Retinal pigment epithelial cell (primary cell): ENCODE measurements at regions not wholly inside any gene's neighbourhood (a gene's known extent, or its start where the extent isn't known, plus 50 kb on each side); places are given as distances from the start of the nearest gene placed in this dataset.

ENCODE experiments used
- DNase-seq: peaks from one replicate; pipeline ENCODE4 v3.0.0-alpha.2; 2010; ENCODE audit warnings: low read depth
- H3K4me3 ChIP-seq: 2 replicates; pipeline ENCODE4 v1.5.1; 2011; ENCODE audit warnings: mild to moderate bottlenecking, low read length, control low read depth, moderate library complexity
- TF ChIP-seq, protein P1 (sequence below): conservative IDR thresholded peaks from 2 replicates; pipeline ENCODE4 v1.5.1; 2011; ENCODE audit warnings: low read depth, low read length, control low read depth, inconsistent platforms

DNA sequence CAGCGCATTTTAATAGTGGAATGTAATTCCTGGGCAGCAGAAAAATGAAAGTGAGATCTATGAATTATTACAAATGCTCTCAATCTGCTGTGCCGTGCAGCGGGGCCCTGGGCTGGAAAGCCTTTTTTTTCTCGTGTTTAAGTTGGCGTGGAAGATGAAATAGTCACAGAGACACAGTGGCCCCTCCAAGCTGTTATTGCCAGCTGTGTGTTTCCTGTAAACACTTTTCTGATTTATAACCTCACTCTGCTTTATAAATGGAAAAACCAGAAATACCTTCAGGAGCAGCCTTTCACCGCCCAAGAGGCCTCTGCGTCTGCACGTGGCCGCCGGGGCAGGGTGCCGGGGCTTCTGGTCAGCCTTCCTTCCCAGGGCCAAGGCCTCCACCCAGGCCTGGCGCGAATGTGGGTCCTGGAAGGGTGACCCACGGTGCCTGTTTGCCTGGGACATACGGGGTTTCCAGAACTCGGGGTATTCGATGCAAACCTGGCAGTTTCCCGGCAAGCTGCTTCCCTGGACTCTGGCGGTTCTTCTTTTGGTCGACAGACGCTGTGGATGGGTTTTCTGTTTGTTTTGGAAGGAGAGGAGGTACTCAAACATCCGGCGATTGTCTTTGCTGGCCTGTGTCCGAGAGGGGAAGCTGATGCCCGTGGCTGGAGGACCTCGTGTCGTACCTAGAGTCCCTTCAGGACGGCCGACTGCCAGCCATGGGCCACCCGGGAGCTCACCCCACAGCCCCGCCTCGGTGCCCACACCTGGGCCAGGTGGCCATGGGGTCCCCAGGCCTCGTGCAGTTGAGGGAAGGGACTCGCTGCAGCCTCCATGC is 256.7 kb downstream of the PARP8 start:
- no peak overlapping the region for H3K4me3 ChIP-seq
- TF ChIP-seq, protein P1, sequence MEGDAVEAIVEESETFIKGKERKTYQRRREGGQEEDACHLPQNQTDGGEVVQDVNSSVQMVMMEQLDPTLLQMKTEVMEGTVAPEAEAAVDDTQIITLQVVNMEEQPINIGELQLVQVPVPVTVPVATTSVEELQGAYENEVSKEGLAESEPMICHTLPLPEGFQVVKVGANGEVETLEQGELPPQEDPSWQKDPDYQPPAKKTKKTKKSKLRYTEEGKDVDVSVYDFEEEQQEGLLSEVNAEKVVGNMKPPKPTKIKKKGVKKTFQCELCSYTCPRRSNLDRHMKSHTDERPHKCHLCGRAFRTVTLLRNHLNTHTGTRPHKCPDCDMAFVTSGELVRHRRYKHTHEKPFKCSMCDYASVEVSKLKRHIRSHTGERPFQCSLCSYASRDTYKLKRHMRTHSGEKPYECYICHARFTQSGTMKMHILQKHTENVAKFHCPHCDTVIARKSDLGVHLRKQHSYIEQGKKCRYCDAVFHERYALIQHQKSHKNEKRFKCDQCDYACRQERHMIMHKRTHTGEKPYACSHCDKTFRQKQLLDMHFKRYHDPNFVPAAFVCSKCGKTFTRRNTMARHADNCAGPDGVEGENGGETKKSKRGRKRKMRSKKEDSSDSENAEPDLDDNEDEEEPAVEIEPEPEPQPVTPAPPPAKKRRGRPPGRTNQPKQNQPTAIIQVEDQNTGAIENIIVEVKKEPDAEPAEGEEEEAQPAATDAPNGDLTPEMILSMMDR: no peak
- no peak for DNase-seq

DNA sequence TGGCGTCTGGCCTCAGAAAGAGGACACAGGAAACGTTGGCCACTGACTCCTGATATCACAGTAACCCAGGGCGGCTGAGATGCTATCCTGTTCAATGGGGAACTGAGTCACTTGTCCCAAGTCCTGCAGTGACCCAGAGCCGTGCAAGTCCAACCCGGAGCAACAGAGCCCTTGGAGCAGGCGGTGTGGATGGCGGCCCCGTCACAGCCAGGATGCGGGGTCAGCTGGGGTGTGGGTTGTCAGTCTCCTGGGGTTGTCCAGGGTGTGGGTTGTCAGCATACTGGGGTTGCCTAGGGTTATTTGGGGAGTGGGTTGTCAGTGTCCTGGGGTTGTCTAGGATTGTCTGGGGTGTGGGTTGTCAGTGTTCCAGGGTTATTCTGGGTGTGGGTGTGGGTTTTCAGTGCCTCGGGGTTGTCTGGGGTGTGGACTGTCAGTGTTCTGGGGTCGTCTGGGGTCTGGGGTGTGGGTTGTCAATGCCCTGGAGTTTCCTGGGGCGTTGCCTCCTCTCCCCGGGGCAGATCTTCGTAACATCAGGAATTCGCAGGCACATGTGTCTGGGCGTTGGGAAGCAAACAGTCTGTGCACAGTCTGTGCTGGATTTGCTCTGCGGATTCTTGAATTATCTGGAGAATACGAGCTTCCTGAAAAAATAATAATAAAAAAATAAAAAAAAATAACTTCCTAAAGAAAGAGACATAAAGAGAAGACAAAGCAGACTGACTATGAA is 257.5 kb downstream of the PARP8 start:
- H3K4me3 ChIP-seq: no peak overlapping the region
- TF ChIP-seq, protein P1: no peak
- DNase-seq: no peak

DNA sequence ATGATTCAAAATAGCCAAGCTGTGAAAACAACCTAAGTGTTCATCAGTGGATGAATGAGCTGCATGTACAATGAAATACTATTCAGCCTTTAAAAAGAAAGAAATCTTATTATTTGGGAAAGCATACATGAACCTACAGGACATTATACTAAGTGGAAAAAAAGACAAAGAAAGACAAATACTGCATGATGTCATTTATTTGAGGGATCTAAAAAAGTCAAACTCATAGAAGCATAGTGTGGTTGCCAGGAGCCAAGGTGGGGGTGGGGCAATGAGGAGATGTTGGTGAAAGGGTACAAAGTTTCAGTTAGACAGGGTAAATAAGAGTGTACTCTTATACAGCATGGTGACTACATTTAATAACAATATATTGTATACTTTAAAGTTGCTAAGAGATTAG is 261.5 kb downstream of the PARP8 start:
- no peak for DNase-seq
- no peak overlapping the region for H3K4me3 ChIP-seq
- TF ChIP-seq, protein P1: no peak

DNA sequence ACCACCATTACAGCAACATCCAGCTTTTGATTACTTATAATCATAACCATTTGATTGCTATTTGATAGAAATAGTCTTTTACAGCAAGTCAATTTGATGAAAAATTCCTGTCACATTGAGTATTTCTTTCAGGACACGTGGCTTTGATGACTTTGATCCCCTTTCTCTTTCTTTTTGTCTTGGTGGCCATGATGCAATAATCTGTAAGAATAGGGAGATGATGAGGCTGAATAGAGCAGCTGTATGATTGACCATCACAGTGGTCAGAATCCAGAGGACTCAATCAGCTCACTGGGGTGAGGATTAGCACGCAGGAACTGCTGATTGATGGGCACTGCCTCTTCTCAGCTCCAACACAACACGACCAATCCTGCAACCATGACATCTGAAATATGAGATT is 262.7 kb downstream of the PARP8 start:
- TF ChIP-seq, protein P1: no peak
- no peak for DNase-seq
- no peak overlapping the region for H3K4me3 ChIP-seq

DNA sequence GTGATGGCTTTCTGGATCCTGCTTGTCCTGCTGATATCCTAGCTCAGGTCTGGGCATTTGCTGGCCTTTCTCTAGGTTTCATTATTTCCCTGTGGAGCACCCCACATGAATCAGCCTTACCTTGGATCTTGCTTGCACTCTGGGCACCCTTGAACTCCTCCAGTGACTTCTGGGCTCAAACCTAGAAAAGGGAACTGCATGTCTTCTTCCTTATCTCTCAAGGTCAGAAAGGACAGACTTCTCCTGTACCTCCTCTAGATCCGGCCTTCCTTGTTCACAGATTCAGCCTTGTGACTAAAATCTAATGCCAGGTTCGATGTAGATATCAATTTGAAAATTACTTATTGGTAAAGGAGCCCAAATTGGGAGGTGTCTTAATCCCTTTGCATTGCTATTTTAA is 267.9 kb downstream of the PARP8 start:
- no peak for DNase-seq
- no peak overlapping the region for H3K4me3 ChIP-seq
- TF ChIP-seq, protein P1: no peak

DNA sequence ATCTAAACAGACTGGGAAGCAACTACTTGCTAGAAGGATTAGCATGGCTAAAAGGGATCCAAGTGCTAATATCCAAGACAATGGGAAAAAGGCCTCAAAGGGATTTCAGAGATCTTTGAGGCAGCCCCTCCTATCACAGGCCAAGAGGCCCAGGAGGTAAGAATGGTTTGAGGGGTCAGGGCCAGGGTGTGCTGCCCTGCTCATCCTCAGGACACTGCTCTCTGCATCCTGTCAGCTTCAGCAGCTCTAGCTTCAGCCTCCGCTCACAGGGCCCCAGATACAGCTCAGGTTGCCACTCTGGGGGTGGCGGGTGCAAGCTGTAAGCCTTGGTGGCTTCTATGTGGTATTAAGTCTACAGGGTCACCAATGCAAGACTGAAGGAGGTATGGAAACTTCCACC is 278.7 kb downstream of the PARP8 start:
- H3K4me3 ChIP-seq: no peak overlapping the region
- DNase-seq: no peak
- TF ChIP-seq, protein P1: no peak
